Neural progenitor cell (in vitro differentiated cells): ENCODE measurements at regions not wholly inside any gene's neighbourhood (a gene's known extent, or its start where the extent isn't known, plus 50 kb on each side); places are given as distances from the start of the nearest gene placed in this dataset.

ENCODE experiments used
- DNase-seq: peaks from one replicate; pipeline ENCODE4 v3.0.0-alpha.2; 2016; ENCODE audit warnings: low spot score
- H2AFZ ChIP-seq: fragments of 200-600 bp; sonication (generic); replicated peaks from 2 replicates; pipeline ENCODE4 v1.6.1; 2016; ENCODE audit warnings: antibody characterized with exemption
- H3F3A ChIP-seq: fragments of 200-600 bp; sonication (generic); 2 replicates; pipeline ENCODE4 v1.6.1; 2016; ENCODE audit warnings: antibody characterized with exemption, low read depth
- H3K27ac ChIP-seq: fragments of 200-600 bp; sonication (generic); 2 replicates; pipeline ENCODE4 v1.5.1; 2016; ENCODE audit warnings: mild to moderate bottlenecking
- H3K27me3 ChIP-seq: fragments of 200-600 bp; sonication (generic); 2 replicates; pipeline ENCODE4 v1.6.1; 2016; ENCODE audit warnings: mild to moderate bottlenecking, moderate library complexity
- H3K36me3 ChIP-seq: fragments of 200-600 bp; sonication (generic); 2 replicates; pipeline ENCODE4 v1.5.1; 2016
- H3K4me1 ChIP-seq: fragments of 200-600 bp; sonication (generic); 2 replicates; pipeline ENCODE4 v1.6.1; 2016; ENCODE audit warnings: mixed run types
- H3K4me2 ChIP-seq: fragments of 200-600 bp; sonication (generic); 2 replicates; pipeline ENCODE4 v1.6.1; 2016
- H3K4me3 ChIP-seq: fragments of 200-600 bp; sonication (generic); 2 replicates; pipeline ENCODE4 v1.5.1; 2016
- H3K79me2 ChIP-seq: fragments of 200-600 bp; sonication (generic); 2 replicates; pipeline ENCODE4 v1.6.1; 2016; ENCODE audit warnings: low read depth
- H3K9ac ChIP-seq: fragments of 200-600 bp; sonication (generic); 2 replicates; pipeline ENCODE4 v1.6.1; 2016
- H3K9me3 ChIP-seq: fragments of 200-600 bp; sonication (generic); 2 replicates; pipeline ENCODE4 v1.5.1; 2016; ENCODE audit warnings: low read depth
- H4K20me1 ChIP-seq: fragments of 200-600 bp; sonication (generic); 2 replicates; pipeline ENCODE4 v1.6.1; 2016; ENCODE audit warnings: low read depth
- H3K27ac Mint-ChIP-seq: 3 replicates; pipeline ENCODE4 v1.8.0; 2021; ENCODE audit warnings: mixed read lengths
- H3K27me3 Mint-ChIP-seq: 2 replicates; pipeline ENCODE4 v1.8.0; 2022; ENCODE audit warnings: low read depth, mild to moderate bottlenecking, inconsistent platforms, moderate library complexity, mixed read lengths; ENCODE audit not compliant: insufficient read depth
- H3K36me3 Mint-ChIP-seq: 3 replicates; pipeline ENCODE4 v1.8.0; 2021; ENCODE audit warnings: mixed read lengths
- H3K4me1 Mint-ChIP-seq: 3 replicates; pipeline ENCODE4 v1.8.0; 2021; ENCODE audit warnings: mixed read lengths
- H3K4me3 Mint-ChIP-seq: 3 replicates; pipeline ENCODE4 v1.8.0; 2021; ENCODE audit warnings: mild to moderate bottlenecking, moderate library complexity, mixed read lengths
- H3K9me3 Mint-ChIP-seq: 3 replicates; pipeline ENCODE4 v1.8.0; 2020; ENCODE audit warnings: mixed read lengths
- CTCF ChIP-seq: fragments of 200-600 bp; sonication (generic); IDR thresholded peaks from 2 replicates; pipeline ENCODE4 v1.5.1; 2017; ENCODE audit warnings: antibody characterized with exemption, mild to moderate bottlenecking
- EZH2 ChIP-seq: fragments of 200-600 bp; sonication (generic); IDR thresholded peaks from 2 replicates; pipeline ENCODE4 v1.6.1; 2017; ENCODE audit warnings: antibody characterized with exemption, mild to moderate bottlenecking, moderate library complexity
- EZH2phosphoT487 ChIP-seq: fragments of 200-600 bp; sonication (generic); IDR thresholded peaks from 2 replicates; pipeline ENCODE4 v1.6.1; 2017; ENCODE audit warnings: antibody characterized with exemption

- TF ChIP-seq EZH2, result no peak
- TF ChIP-seq EZH2phosphoT487, result no peak
- TF ChIP-seq CTCF, result no peak
- Mint-ChIP-seq H3K4me1 (peaks cover 5% of the 10 kb centered on the region), H3K27me3 (no peaks in the 10 kb centered on the region)
Observed at GRCh38 chr12:41778934-41779333, 365.7 kb downstream of the GXYLT1 start.

GRCh38 chr12:41777064-41777790 is 367.4 kb downstream of the GXYLT1 start:
- peaks cover 6% of the 10 kb centered on the region for H3K9me3 Mint-ChIP-seq
- no peak for DNase-seq

More at GRCh38 chr12:41778934-41779333, 365.7 kb downstream of the GXYLT1 start:
- Histone ChIP-seq H4K20me1 (no peaks in the 10 kb centered on the region), H3K79me2 (no peaks in the 10 kb centered on the region), H3K4me2 (no peak overlapping the region), H2AFZ (no peak overlapping the region), H3K36me3 (no peaks in the 10 kb centered on the region), H3K9me3 (no peaks in the 10 kb centered on the region), H3K9ac (no peak overlapping the region), H3F3A (no peaks in the 10 kb centered on the region), H3K27ac (no peak overlapping the region), H3K4me3 (no peak overlapping the region), H3K27me3 (no peaks in the 10 kb centered on the region), H3K4me1 (no peaks in the 10 kb centered on the region)
- Mint-ChIP-seq H3K4me3 (no peak overlapping the region), H3K36me3 (no peaks in the 10 kb centered on the region), H3K9me3 (peaks cover 4% of the 10 kb centered on the region), H3K27ac (no peak overlapping the region)
- DNase-seq, result no peak

GRCh38 chr12:41772478-41772877 is 372.2 kb downstream of the GXYLT1 start:
- no peaks in the 10 kb centered on the region for H3K79me2 ChIP-seq
- no peaks in the 10 kb centered on the region for H3K9me3 ChIP-seq
- Mint-ChIP-seq H3K27me3 (peaks cover 4% of the 10 kb centered on the region), H3K4me1 (no peaks in the 10 kb centered on the region), H3K4me3 (no peak overlapping the region), H3K9me3 (peaks cover 4% of the 10 kb centered on the region), H3K36me3 (peaks cover 1% of the 10 kb centered on the region), H3K27ac (no peak overlapping the region)
- TF ChIP-seq EZH2phosphoT487 (no peak), EZH2 (no peak), CTCF (no peak)
- no peak overlapping the region for H3K9ac ChIP-seq
- H3K4me1 ChIP-seq, result no peaks in the 10 kb centered on the region
- no peak for DNase-seq
- no peak overlapping the region for H3K4me3 ChIP-seq
- H3F3A ChIP-seq, result no peaks in the 10 kb centered on the region
- no peaks in the 10 kb centered on the region for H3K27me3 ChIP-seq
- no peaks in the 10 kb centered on the region for H3K36me3 ChIP-seq
- no peak overlapping the region for H3K27ac ChIP-seq
- H4K20me1 ChIP-seq, result no peaks in the 10 kb centered on the region
- H2AFZ ChIP-seq, result no peak overlapping the region
- no peak overlapping the region for H3K4me2 ChIP-seq

More at GRCh38 chr12:41777064-41777790, 367.4 kb downstream of the GXYLT1 start:
- peaks cover 1% of the 10 kb centered on the region for H3K36me3 Mint-ChIP-seq
- H3K4me3 Mint-ChIP-seq, result no peak overlapping the region
- Histone ChIP-seq H3K4me2 (no peak overlapping the region), H3K4me3 (no peak overlapping the region), H3K9ac (no peak overlapping the region), H3K36me3 (no peaks in the 10 kb centered on the region), H3F3A (no peaks in the 10 kb centered on the region), H4K20me1 (no peaks in the 10 kb centered on the region), H3K27me3 (no peaks in the 10 kb centered on the region), H3K27ac (no peak overlapping the region), H3K9me3 (no peaks in the 10 kb centered on the region), H3K79me2 (no peaks in the 10 kb centered on the region), H3K4me1 (no peaks in the 10 kb centered on the region), H2AFZ (no peak overlapping the region)
- H3K27me3 Mint-ChIP-seq, result peaks cover 3% of the 10 kb centered on the region
- no peak overlapping the region for H3K27ac Mint-ChIP-seq
- H3K4me1 Mint-ChIP-seq, result no peaks in the 10 kb centered on the region
- TF ChIP-seq EZH2, result no peak

- H3K27me3 Mint-ChIP-seq, result peaks cover 4% of the 10 kb centered on the region
- Histone ChIP-seq H3K36me3 (no peaks in the 10 kb centered on the region), H3K27me3 (no peaks in the 10 kb centered on the region), H4K20me1 (no peaks in the 10 kb centered on the region), H3K9me3 (no peaks in the 10 kb centered on the region), H3K27ac (no peak overlapping the region), H3K4me1 (no peaks in the 10 kb centered on the region), H3K79me2 (no peaks in the 10 kb centered on the region), H2AFZ (no peak overlapping the region), H3F3A (no peaks in the 10 kb centered on the region), H3K4me2 (no peak overlapping the region), H3K4me3 (no peak overlapping the region), H3K9ac (no peak overlapping the region)
- TF ChIP-seq CTCF (no peak), EZH2phosphoT487 (no peak), EZH2 (no peak)
- DNase-seq, result no peak
- no peaks in the 10 kb centered on the region for H3K4me1 Mint-ChIP-seq
- no peak overlapping the region for H3K4me3 Mint-ChIP-seq
- no peak overlapping the region for H3K27ac Mint-ChIP-seq
- H3K9me3 Mint-ChIP-seq, result peaks cover 4% of the 10 kb centered on the region
- H3K36me3 Mint-ChIP-seq, result peaks cover 1% of the 10 kb centered on the region
Observed at GRCh38 chr12:41769810-41770209, 374.9 kb downstream of the GXYLT1 start.
